H1 (cell line): ENCODE measurements at regions not wholly inside any gene's neighbourhood (a gene's known extent, or its start where the extent isn't known, plus 50 kb on each side); places are given as distances from the start of the nearest gene placed in this dataset.

Source experiments
- CTCF ChIA-PET: fragments of 300-600 bp; sonication (Branson Sonifier 250); formaldehyde crosslinking; loops from one replicate; lab custom pipeline; 2021; ENCODE audit not compliant: partially characterized antibody; lab: Charles Lee
- POLR2A ChIA-PET: fragments of 300-600 bp; sonication (Branson Sonifier 250); formaldehyde crosslinking; loops from one replicate; lab custom pipeline; 2021; ENCODE audit warnings: inconsistent platforms; ENCODE audit not compliant: partially characterized antibody; lab: Charles Lee
- DNase-seq, 2 experiments: peaks; one replicate each; pipeline versions ENCODE4 v3.0.0 to v3.0.0-alpha.2; 2010 to 2022; ENCODE audit warnings: low spot score in 2 of 2, low read depth in 1 of 2, mixed read lengths in 1 of 2
- FAIRE-seq: peaks from 2 replicates; lab custom pipeline; 2011; peaks lifted over from hg19 to GRCh38; lab: Jason Lieb, UNC
- H2AFZ ChIP-seq: 2 replicates; pipeline ENCODE4 v1.8.1; 2012; ENCODE audit warnings: low read length, inconsistent platforms
- H2AK5ac ChIP-seq: 2 replicates; pipeline ENCODE4 v1.6.1; 2013; ENCODE audit warnings: low read depth, low read length
- H2BK120ac ChIP-seq: replicated peaks from 2 replicates; pipeline ENCODE3; 2013; ENCODE audit warnings: low read depth, low read length, inconsistent platforms
- H2BK12ac ChIP-seq: 2 replicates; pipeline ENCODE4 v1.6.1; 2013; ENCODE audit warnings: low read depth, low read length
- H2BK15ac ChIP-seq: 2 replicates; pipeline ENCODE4 v1.6.1; 2013; ENCODE audit warnings: low read length
- H2BK20ac ChIP-seq: 2 replicates; pipeline ENCODE4 v1.6.1; 2013; ENCODE audit warnings: low read length
- H2BK5ac ChIP-seq: 2 replicates; pipeline ENCODE4 v1.6.1; 2013; ENCODE audit warnings: low read depth, low read length
- H3K14ac ChIP-seq: 2 replicates; pipeline ENCODE4 v1.6.1; 2013; ENCODE audit warnings: inconsistent platforms; ENCODE audit not compliant: insufficient read length
- H3K18ac ChIP-seq: 2 replicates; pipeline ENCODE4 v1.6.1; 2013; ENCODE audit warnings: low read length; ENCODE audit errors: extremely low read depth
- H3K23ac ChIP-seq: 2 replicates; pipeline ENCODE4 v1.6.1; 2013; ENCODE audit warnings: inconsistent platforms; ENCODE audit not compliant: insufficient read length
- H3K23me2 ChIP-seq: 2 replicates; pipeline ENCODE4 v1.6.1; 2013; ENCODE audit warnings: low read depth, low read length
- H3K27ac ChIP-seq: 2 replicates; pipeline ENCODE4 v1.6.1; 2011; ENCODE audit warnings: low read depth, low read length, inconsistent platforms
- H3K27me3 ChIP-seq, 4 experiments: replicated peaks in 1 of 4; 1 replicate in 1 of 4; 2 replicates in 3 of 4; pipeline versions ENCODE4 v1.6.1 to v1.8.1; 2011 to 2013; ENCODE audit warnings: low read length in 3 of 4, mild to moderate bottlenecking in 3 of 4, inconsistent platforms in 2 of 4, mixed read lengths in 2 of 4, moderate library complexity in 1 of 4; ENCODE audit not compliant: control insufficient read depth in 3 of 4, insufficient read depth in 3 of 4; ENCODE audit errors: extremely low read depth in 1 of 4
- H3K36me3 ChIP-seq, 4 experiments: 2 replicates each; pipeline versions ENCODE4 v1.6.1 to v1.8.1; 2011 to 2013; ENCODE audit warnings: mild to moderate bottlenecking in 4 of 4, low read length in 3 of 4, moderate library complexity in 2 of 4, control low read depth in 1 of 4, inconsistent platforms in 1 of 4; ENCODE audit not compliant: insufficient read depth in 4 of 4, control insufficient read depth in 2 of 4
- H3K4ac ChIP-seq: replicated peaks from 2 replicates; pipeline ENCODE3; 2013; ENCODE audit warnings: low read length, low read depth, mixed read lengths, inconsistent platforms; ENCODE audit not compliant: insufficient read length
- H3K4me1 ChIP-seq, 4 experiments: replicated peaks in 1 of 4; 1 replicate in 1 of 4; 2 replicates in 3 of 4; pipeline versions ENCODE4 v1.6.1 to v1.8.1; 2011 to 2013; ENCODE audit warnings: low read length in 3 of 4, inconsistent platforms in 2 of 4, mixed read lengths in 1 of 4; ENCODE audit not compliant: insufficient read depth in 4 of 4, control insufficient read depth in 3 of 4
- H3K4me2 ChIP-seq, 2 experiments: 2 replicates each; pipeline versions ENCODE4 v1.6.1 to v1.8.1; 2011 to 2013; ENCODE audit warnings: low read depth in 2 of 2, low read length in 2 of 2, control low read depth in 1 of 2, inconsistent platforms in 1 of 2, mild to moderate bottlenecking in 1 of 2; ENCODE audit not compliant: insufficient read depth in 1 of 2
- H3K4me3 ChIP-seq, 4 experiments: fragments of 200-600, 300-600 bp in 1 of 4; sonication (generic), shearing (Covaris generic), sonication (Bioruptor Twin) in 1 of 4; 2 replicates each; pipeline versions ENCODE4 v1.5.1 to v1.8.1; 2011 to 2016; ENCODE audit warnings: low read length in 4 of 4, low read depth in 3 of 4, control low read depth in 2 of 4, inconsistent platforms in 2 of 4, mild to moderate bottlenecking in 2 of 4, mixed read lengths in 1 of 4, moderate library complexity in 1 of 4; ENCODE audit not compliant: insufficient read depth in 2 of 4; ENCODE audit errors: extremely low read depth in 1 of 4
- H3K56ac ChIP-seq: replicated peaks from 2 replicates; pipeline ENCODE3; 2013; ENCODE audit warnings: low read depth, mild to moderate bottlenecking, mixed read lengths, low read length, inconsistent platforms; ENCODE audit not compliant: insufficient read length
- H3K79me1 ChIP-seq: 2 replicates; pipeline ENCODE4 v1.6.1; 2013; ENCODE audit warnings: low read depth, low read length, control low read depth
- H3K79me2 ChIP-seq, 2 experiments: 2 replicates each; pipeline versions ENCODE4 v1.6.1 to v1.8.1; 2012 to 2013; ENCODE audit warnings: low read length in 2 of 2, mild to moderate bottlenecking in 2 of 2, inconsistent platforms in 1 of 2; ENCODE audit not compliant: insufficient read depth in 2 of 2, control insufficient read depth in 1 of 2
- H3K9ac ChIP-seq, 4 experiments: replicated peaks in 1 of 4; 1 replicate in 1 of 4; 2 replicates in 3 of 4; pipeline versions ENCODE4 v1.6.1 to v1.8.1; 2011 to 2013; ENCODE audit warnings: low read depth in 3 of 4, low read length in 3 of 4, control low read depth in 2 of 4, mild to moderate bottlenecking in 2 of 4, moderate library complexity in 2 of 4, inconsistent platforms in 1 of 4; ENCODE audit errors: extremely low read depth in 1 of 4
- H3K9me3 ChIP-seq, 2 experiments: 2 replicates each; pipeline versions ENCODE4 v1.6.1 to v1.8.1; 2012 to 2013; ENCODE audit warnings: mild to moderate bottlenecking in 2 of 2, moderate library complexity in 2 of 2, control low read depth in 1 of 2, inconsistent platforms in 1 of 2, low read depth in 1 of 2, low read length in 1 of 2, mixed read lengths in 1 of 2; ENCODE audit not compliant: insufficient read depth in 2 of 2
- H4K20me1 ChIP-seq, 2 experiments: replicated peaks in 1 of 2; 2 replicates each; pipeline versions ENCODE3 to v1.8.1; 2011 to 2013; ENCODE audit warnings: inconsistent platforms in 2 of 2, low read length in 2 of 2, mild to moderate bottlenecking in 1 of 2; ENCODE audit not compliant: insufficient read depth in 2 of 2, control insufficient read depth in 1 of 2
- H4K5ac ChIP-seq: 2 replicates; pipeline ENCODE4 v1.6.1; 2013; ENCODE audit warnings: low read length, low read depth, mixed read lengths, inconsistent platforms; ENCODE audit not compliant: insufficient read length
- H4K8ac ChIP-seq: 2 replicates; pipeline ENCODE4 v1.8.0; 2013; ENCODE audit warnings: mild to moderate bottlenecking, moderate library complexity, low read length, inconsistent platforms; ENCODE audit not compliant: insufficient read depth; ENCODE audit errors: extremely low read depth
- H4K91ac ChIP-seq: replicated peaks from 2 replicates; pipeline ENCODE3; 2013; ENCODE audit warnings: low read length, mixed read lengths, inconsistent platforms; ENCODE audit not compliant: insufficient read length
- BRCA1 ChIP-seq: IDR thresholded peaks from 2 replicates; pipeline ENCODE4 v1.6.1; 2012; ENCODE audit warnings: low read depth, low read length, improper control_type of control experiment
- CHD2 ChIP-seq: IDR thresholded peaks from 2 replicates; pipeline ENCODE4 v1.6.1; 2012; ENCODE audit warnings: low read length, improper control_type of control experiment
- CREB1 ChIP-seq: IDR thresholded peaks from 2 replicates; pipeline ENCODE4 v1.6.1; 2012; ENCODE audit warnings: inconsistent platforms
- CTBP2 ChIP-seq: IDR thresholded peaks from 2 replicates; pipeline ENCODE4 v1.7.0; 2011; ENCODE audit warnings: borderline replicate concordance, mild to moderate bottlenecking, moderate library complexity, mixed read lengths, low read length; ENCODE audit not compliant: insufficient read depth, insufficient read length
- EZH2 ChIP-seq: fragments of 200-600 bp; sonication (generic); IDR thresholded peaks from 2 replicates; pipeline ENCODE4 v1.7.1; 2012; ENCODE audit warnings: low read depth, mild to moderate bottlenecking, moderate library complexity, low read length, inconsistent platforms; ENCODE audit not compliant: severe bottlenecking
- FOSL1 ChIP-seq: IDR thresholded peaks from 2 replicates; pipeline ENCODE4 v1.6.1; 2011; ENCODE audit warnings: mild to moderate bottlenecking, low read depth, low read length, moderate library complexity; ENCODE audit not compliant: insufficient read depth
- KDM1A ChIP-seq: fragments of 200-600, 300-600 bp; sonication (generic); IDR thresholded peaks from 2 replicates; pipeline ENCODE4 v1.7.1; 2016; ENCODE audit warnings: mild to moderate bottlenecking, low read length, borderline replicate concordance
- MAFK ChIP-seq: IDR thresholded peaks from 2 replicates; pipeline ENCODE4 v1.6.1; 2012; ENCODE audit warnings: low read depth, mild to moderate bottlenecking, improper control_type of control experiment, low read length
- NRF1 ChIP-seq: IDR thresholded peaks from 2 replicates; pipeline ENCODE4 v1.6.1; 2011; ENCODE audit warnings: mild to moderate bottlenecking, low read depth, low read length, improper control_type of control experiment
- PHF8 ChIP-seq: fragments of 200-600 bp; sonication (generic); conservative IDR thresholded peaks from 2 replicates; pipeline ENCODE4 v1.7.1; 2012; ENCODE audit warnings: low read depth, mild to moderate bottlenecking, inconsistent platforms, low read length, moderate library complexity
- SIN3A ChIP-seq, 2 experiments: IDR thresholded peaks in 1 of 2; conservative IDR thresholded peaks in 1 of 2; 2 replicates each; pipeline ENCODE4 v1.6.1; 2011 to 2012; ENCODE audit warnings: low read length in 2 of 2, improper control_type of control experiment in 1 of 2, low read depth in 1 of 2, mild to moderate bottlenecking in 1 of 2
- SIRT6 ChIP-seq: IDR thresholded peaks from one replicate; pipeline ENCODE4 v1.7.1; 2012; ENCODE audit warnings: low read length, inconsistent platforms
- SIX5 ChIP-seq: IDR thresholded peaks from 2 replicates; pipeline ENCODE4 v1.6.1; 2011; ENCODE audit warnings: mild to moderate bottlenecking, low read depth, low read length
- WGBS, 2 experiments: shearing (Covaris generic) in 1 of 2; methylation state at CpG; one replicate each; pipeline versions ENCODE4 v1.1.6 to v1.1.7; 2013 to 2015; ENCODE audit warnings: low lambda C conversion rate in 2 of 2, mixed read lengths in 2 of 2, inconsistent platforms in 1 of 2, low coverage in 1 of 2, missing lambda C conversion rate in 1 of 2; ENCODE audit not compliant: insufficient replicate concordance in 2 of 2, insufficient coverage in 1 of 2, insufficient read length in 1 of 2; ENCODE audit errors: extremely low coverage in 1 of 2, missing lambda C conversion rate in 1 of 2; 5-methylcytosine and 5-hydroxymethylcytosine counted together

GRCh38 chr21:35664683-35665082 lies 395.6 kb downstream of the SETD4 start:
- H2AK5ac ChIP-seq: no peak overlapping the region
- H4K91ac ChIP-seq: no peak overlapping the region
- CTCF ChIA-PET: interaction anchor here (0.7 to 1.7 kb wide), 3 partner anchors 8 to 553 kb away, joined by 3 read pairs; no protein-coding TSS in a partner anchor
- no peak overlapping the region for H2BK12ac ChIP-seq
- no peak overlapping the region for H3K23ac ChIP-seq
- H3K27me3 ChIP-seq: no peaks in the 10 kb centered on the region
- no peak overlapping the region for H3K56ac ChIP-seq
- no peak overlapping the region for H3K18ac ChIP-seq
- no peaks in the 10 kb centered on the region for H3K9me3 ChIP-seq
- no peak overlapping the region for H3K4me2 ChIP-seq
- H4K20me1 ChIP-seq: no peaks in the 10 kb centered on the region
- DNase-seq (no peak), FAIRE-seq (no peak)
- H3K36me3 ChIP-seq: no peaks in the 10 kb centered on the region
- 92% methylated on average over 3 of the region's 3 CpGs; no CpG with 5 or more reads in 1 of the 2 experiments for WGBS, 2 experiments
- H3K9ac ChIP-seq: no peak overlapping the region
- H2BK20ac ChIP-seq: no peak overlapping the region
- no peaks in the 10 kb centered on the region for H3K23me2 ChIP-seq
- H3K79me2 ChIP-seq: no peaks in the 10 kb centered on the region
- H3K4ac ChIP-seq: no peak overlapping the region
- no peak overlapping the region for H3K27ac ChIP-seq
- no peak overlapping the region for H4K8ac ChIP-seq
- no peak overlapping the region for H3K14ac ChIP-seq
- H4K5ac ChIP-seq: no peak overlapping the region
- no peak overlapping the region for H2AFZ ChIP-seq
- no peak overlapping the region for H2BK120ac ChIP-seq
- H3K4me3 ChIP-seq: no peak overlapping the region
- POLR2A ChIA-PET: no interaction called here
- no peak overlapping the region for H2BK15ac ChIP-seq
- H3K79me1 ChIP-seq: no peaks in the 10 kb centered on the region
- no peaks in the 10 kb centered on the region for H3K4me1 ChIP-seq
- H2BK5ac ChIP-seq: no peak overlapping the region
- TF ChIP-seq MAFK (no peak), PHF8 (no peak), CREB1 (no peak), BRCA1 (no peak), SIX5 (no peak), CTBP2 (no peak), NRF1 (no peak), FOSL1 (no peak), EZH2 (no peak), SIRT6 (no peak), SIN3A (conservative IDR thresholded peaks at IDR 0.05 in 1 of 2, IDR thresholded peaks at IDR 0.05 in 1 of 2; ENCODE audit: low read depth in 1 of 2, low read length in 2 of 2) (no peak), KDM1A (no peak), CHD2 (no peak)
